ENCODE measurements at regions not wholly inside any gene's neighbourhood (a gene's known extent, or its start where the extent isn't known, plus 50 kb on each side); places are given as distances from the start of the nearest gene placed in this dataset.
"Not testable (repeated sequence)": the region's sequence is repeated elsewhere in the genome, so short reads cannot be mapped to it uniquely, and the experiment has no call there.

- no peaks in the 10 kb centered on the region for H3K4me1 ChIP-seq
- 56 to 61% methylated on average over 9 of the region's 9 CpGs for WGBS, 2 donors
- H3K9me3 ChIP-seq = no peaks in the 10 kb centered on the region
- no peaks in the 10 kb centered on the region for H3K36me3 ChIP-seq
- intact Hi-C loops (cut with DNase I) = no loop called here
- TF ChIP-seq POLR2A (IDR thresholded peaks at IDR 0.05) = no peak
- peak; percentile 30 to 83 (median 68) for TF ChIP-seq CTCF (IDR thresholded peaks at IDR 0.05)
- H3K27me3 ChIP-seq = no peaks in the 10 kb centered on the region
- DNase-seq = no peak
- no peak overlapping the region for H3K4me3 ChIP-seq
- H3K27ac ChIP-seq = no peak overlapping the region
Measured at GRCh38 chr18:22703883-22704585, 229.1 kb upstream of the RBBP8 start.

- H3K4me3 ChIP-seq = no peak overlapping the region
- WGBS, 2 donors = 95% methylated on average over 1 of the region's 1 CpG
- H3K27me3 ChIP-seq = no peaks in the 10 kb centered on the region
- H3K9me3 ChIP-seq = no peaks in the 10 kb centered on the region
- H3K4me1 ChIP-seq = no peaks in the 10 kb centered on the region
- intact Hi-C loops (cut with DNase I) = no loop called here
- H3K27ac ChIP-seq = no peak overlapping the region
- H3K36me3 ChIP-seq = no peaks in the 10 kb centered on the region
- DNase-seq = no peak
- TF ChIP-seq POLR2A (IDR thresholded peaks at IDR 0.05) (no peak), CTCF (IDR thresholded peaks at IDR 0.05) (no peak)
Measured at GRCh38 chr18:22704586-22704918, 228.6 kb upstream of the RBBP8 start.

GRCh38 chr18:22705328-22705727 lies 227.8 kb upstream of the RBBP8 start:
- H3K27ac ChIP-seq = no peak overlapping the region
- no peak for TF ChIP-seq POLR2A (IDR thresholded peaks at IDR 0.05)
- no peak for TF ChIP-seq CTCF (IDR thresholded peaks at IDR 0.05)
- no peaks in the 10 kb centered on the region for H3K36me3 ChIP-seq
- WGBS, 2 donors = 40 to 57% methylated on average over 1 of the region's 1 CpG
- no peaks in the 10 kb centered on the region for H3K9me3 ChIP-seq
- no peaks in the 10 kb centered on the region for H3K27me3 ChIP-seq
- H3K4me1 ChIP-seq = peaks cover 0 to under 1% (median under 1%) of the 10 kb centered on the region in 3 donors
- no peak overlapping the region for H3K4me3 ChIP-seq
- DNase-seq = no peak
- intact Hi-C loops (cut with DNase I) = no loop called here

- WGBS, 2 donors = 88 to 92% methylated on average over 3 of the region's 3 CpGs
- H3K36me3 ChIP-seq; H3K27ac ChIP-seq; H3K9me3 ChIP-seq; H3K27me3 ChIP-seq; H3K4me3 ChIP-seq; H3K4me1 ChIP-seq; DNase-seq; intact Hi-C loops (cut with DNase I): not testable (repeated sequence)
Measured at GRCh38 chr18:22706025-22706424, 227.1 kb upstream of the RBBP8 start.

- Histone ChIP-seq H3K4me3 (no peak overlapping the region), H3K4me1 (peaks cover 0 to 16% (median 15%) of the 10 kb centered on the region in 3 donors), H3K27me3 (no peaks in the 10 kb centered on the region), H3K9me3 (no peaks in the 10 kb centered on the region), H3K36me3 (no peaks in the 10 kb centered on the region), H3K27ac (no peak overlapping the region)
- TF ChIP-seq POLR2A (IDR thresholded peaks at IDR 0.05) (no peak), CTCF (IDR thresholded peaks at IDR 0.05) (no peak)
- intact Hi-C loops (cut with DNase I) = no loop called here
- 41 to 67% methylated on average over 3 to 5 of the region's 5 CpGs for WGBS, 2 donors
- DNase-seq = no peak
Measured at GRCh38 chr18:22709288-22710060, 223.7 kb upstream of the RBBP8 start.

All from esophagus squamous epithelium (tissue), 5 donors.